Mammary epithelial cell (primary cell): ENCODE measurements at regions not wholly inside any gene's neighbourhood (a gene's known extent, or its start where the extent isn't known, plus 50 kb on each side); places are given as distances from the start of the nearest gene placed in this dataset.

ENCODE experiments used
- CTCF ChIP-seq, 2 donors: IDR thresholded peaks in 1 of 2; conservative IDR thresholded peaks in 1 of 2; 2 replicates each; pipeline ENCODE4 v1.5.1; 2011 to 2012; ENCODE audit warnings: inconsistent platforms in 2 of 2, low read length in 2 of 2, mild to moderate bottlenecking in 2 of 2, control low read depth in 1 of 2, low read depth in 1 of 2; ENCODE audit not compliant: insufficient read depth in 1 of 2; ENCODE audit errors: extremely low read depth in 1 of 2
- EZH2 ChIP-seq: IDR thresholded peaks from 2 replicates; pipeline ENCODE4 v1.6.1; 2012; ENCODE audit warnings: low read length, inconsistent platforms, borderline replicate concordance

DNA sequence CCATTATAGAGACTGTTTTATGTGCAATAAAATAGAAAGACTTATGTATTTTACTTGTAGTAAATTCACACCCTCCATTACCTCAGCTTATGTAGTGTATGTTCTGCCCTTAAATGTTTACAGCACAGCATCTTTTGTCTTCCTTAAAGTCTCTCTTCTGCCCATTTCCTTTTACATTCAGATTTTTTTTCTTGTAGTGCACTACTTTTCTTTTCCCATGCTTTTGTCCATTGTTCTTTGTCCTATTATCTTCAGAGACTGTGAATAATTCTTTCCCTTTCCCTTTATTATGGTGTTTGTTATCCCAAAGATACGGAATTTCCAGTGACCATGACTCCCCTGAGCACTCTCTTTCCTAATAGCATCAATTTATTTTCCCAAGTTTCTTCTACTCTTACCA, 66.1 kb upstream of the TYRP1 start:
- no peak for TF ChIP-seq CTCF (conservative IDR thresholded peaks at IDR 0.05 in 1 of 2, IDR thresholded peaks at IDR 0.05 in 1 of 2; ENCODE audit: extremely low read depth in 1 of 2, insufficient read depth in 1 of 2, low read depth in 1 of 2, low read length in 2 of 2)
- TF ChIP-seq EZH2, result no peak
